ENCODE measurements at regions not wholly inside any gene's neighbourhood (a gene's known extent, or its start where the extent isn't known, plus 50 kb on each side); places are given as distances from the start of the nearest gene placed in this dataset.

DNA sequence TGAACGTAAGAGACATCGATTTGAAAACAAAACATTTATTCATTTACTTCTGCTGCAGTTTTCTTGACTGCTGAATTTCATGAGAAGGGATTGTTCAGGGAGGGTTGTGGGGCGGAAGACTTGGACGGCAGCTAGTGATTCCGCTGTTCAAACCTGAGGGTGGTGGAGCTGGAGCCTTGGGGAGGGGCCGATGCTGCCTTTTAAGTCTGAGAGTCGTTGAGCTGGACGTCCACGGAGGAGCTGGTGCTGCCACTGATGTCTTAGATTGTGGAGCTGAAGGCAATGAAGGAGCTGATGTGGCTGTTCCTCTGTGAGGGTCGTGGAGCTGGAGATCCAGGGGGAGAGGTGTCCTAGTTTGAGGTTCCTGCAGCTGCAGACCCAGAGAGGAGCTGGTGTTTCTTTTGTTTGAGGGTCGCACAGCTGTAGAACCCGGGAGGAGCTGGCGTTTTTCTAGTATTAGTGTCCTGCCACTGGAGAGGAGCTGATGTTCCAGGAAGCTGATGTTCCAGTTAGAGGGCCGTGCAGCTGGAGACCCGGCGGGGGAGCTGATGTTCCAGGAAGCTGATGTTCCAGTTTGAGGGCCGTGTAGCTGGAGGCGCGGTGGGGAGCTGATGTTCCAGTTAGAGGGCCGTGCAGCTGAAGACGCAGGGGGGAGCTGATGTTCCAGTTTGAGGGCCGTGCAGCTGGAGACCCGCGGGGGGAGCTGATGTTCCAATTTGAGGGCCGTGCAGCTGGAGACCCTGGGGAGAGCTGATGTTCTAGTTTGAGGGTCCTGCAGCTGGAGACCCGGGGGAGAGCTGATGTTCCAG is 150.9 kb downstream of the RTP5 start:
- Histone ChIP-seq H3K27ac (ENCODE audit: low read depth, low read length) (no peak overlapping the region), H3K9ac (ENCODE audit: low read length) (no peak overlapping the region)

DNA sequence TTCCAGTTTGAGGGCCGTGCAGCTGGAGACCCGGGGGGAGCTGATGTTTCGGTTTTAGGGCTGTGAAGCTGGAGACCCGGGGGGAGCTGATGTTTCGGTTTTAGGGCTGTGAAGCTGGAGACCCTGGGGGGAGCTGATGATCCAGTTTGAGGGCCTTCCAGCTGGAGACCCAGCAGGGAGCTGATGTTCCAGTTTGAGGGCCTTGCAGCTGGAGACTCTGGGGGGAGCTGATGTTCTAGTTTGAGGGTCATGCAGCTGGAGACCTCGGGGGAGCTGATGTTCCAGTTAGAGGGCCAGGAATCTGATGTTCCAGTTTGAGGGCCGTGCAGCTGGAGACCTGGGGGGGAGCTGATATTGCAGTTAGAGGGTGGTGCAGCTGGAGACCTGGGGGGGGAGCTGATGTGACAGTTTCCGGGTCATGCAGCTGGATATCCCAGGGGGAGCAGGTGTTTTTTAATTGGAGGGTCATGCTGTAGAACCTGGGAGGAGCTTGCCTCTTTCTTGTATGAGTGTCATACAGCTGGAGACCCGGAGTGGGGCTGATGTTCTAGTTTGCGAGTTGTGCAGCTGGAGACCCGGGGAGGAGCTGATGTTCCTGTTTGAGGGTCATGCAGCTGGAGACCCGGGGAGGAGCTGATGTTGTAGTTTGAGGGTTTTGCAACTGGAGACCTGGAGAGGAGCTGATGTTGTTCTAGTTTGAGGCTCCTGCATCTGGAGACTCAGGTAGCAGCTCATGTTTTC is 153.2 kb downstream of the RTP5 start:
- Histone ChIP-seq H3K36me3 (ENCODE audit: control insufficient read depth, insufficient read depth, low read length) (no peaks in the 10 kb centered on the region), H3K4me1 (ENCODE audit: control insufficient read depth, insufficient read depth, low read length) (no peaks in the 10 kb centered on the region), H3K27me3 (ENCODE audit: control insufficient read depth, insufficient read depth, low read length) (peaks cover 4% of the 10 kb centered on the region), H3K27ac (ENCODE audit: low read depth, low read length) (no peak overlapping the region), H3K4me3 (ENCODE audit: low read length) (no peak overlapping the region), H3K9ac (ENCODE audit: low read length) (no peak overlapping the region)

More for the DNA sequence above, 150.9 kb downstream of the RTP5 start:
- Histone ChIP-seq H3K4me1 (ENCODE audit: control insufficient read depth, insufficient read depth, low read length) (no peaks in the 10 kb centered on the region), H3K36me3 (ENCODE audit: control insufficient read depth, insufficient read depth, low read length) (no peaks in the 10 kb centered on the region), H3K4me3 (ENCODE audit: low read length) (no peak overlapping the region), H3K27me3 (ENCODE audit: control insufficient read depth, insufficient read depth, low read length) (peaks cover 4% of the 10 kb centered on the region)

- H3K9ac ChIP-seq (ENCODE audit: low read length): no peak overlapping the region
- no peaks in the 10 kb centered on the region for H3K36me3 ChIP-seq (ENCODE audit: control insufficient read depth, insufficient read depth, low read length)
- H3K4me3 ChIP-seq (ENCODE audit: low read length): no peak overlapping the region
- H3K4me1 ChIP-seq (ENCODE audit: control insufficient read depth, insufficient read depth, low read length): no peaks in the 10 kb centered on the region
- peaks cover 4% of the 10 kb centered on the region for H3K27me3 ChIP-seq (ENCODE audit: control insufficient read depth, insufficient read depth, low read length)
- no peak overlapping the region for H3K27ac ChIP-seq (ENCODE audit: low read depth, low read length)
Measured at GRCh38 chr2:242024751-242025355, 155.3 kb downstream of the RTP5 start.

GRCh38 chr2:242027676-242028450 is 158.3 kb downstream of the RTP5 start:
- H3K4me1 ChIP-seq (ENCODE audit: control insufficient read depth, insufficient read depth, low read length): no peaks in the 10 kb centered on the region
- H3K27ac ChIP-seq (ENCODE audit: low read depth, low read length): no peak overlapping the region
- H3K9ac ChIP-seq (ENCODE audit: low read length): no peak overlapping the region
- H3K27me3 ChIP-seq (ENCODE audit: control insufficient read depth, insufficient read depth, low read length): peaks cover 4% of the 10 kb centered on the region
- H3K4me3 ChIP-seq (ENCODE audit: low read length): no peak overlapping the region
- no peaks in the 10 kb centered on the region for H3K36me3 ChIP-seq (ENCODE audit: control insufficient read depth, insufficient read depth, low read length)

- no peaks in the 10 kb centered on the region for H3K36me3 ChIP-seq (ENCODE audit: control insufficient read depth, insufficient read depth, low read length)
- no peak overlapping the region for H3K9ac ChIP-seq (ENCODE audit: low read length)
- no peaks in the 10 kb centered on the region for H3K4me1 ChIP-seq (ENCODE audit: control insufficient read depth, insufficient read depth, low read length)
- no peak overlapping the region for H3K27ac ChIP-seq (ENCODE audit: low read depth, low read length)
- H3K4me3 ChIP-seq (ENCODE audit: low read length): no peak overlapping the region
- peaks cover 4% of the 10 kb centered on the region for H3K27me3 ChIP-seq (ENCODE audit: control insufficient read depth, insufficient read depth, low read length)
Measured at GRCh38 chr2:242029422-242030225, 160.1 kb downstream of the RTP5 start.

DNA sequence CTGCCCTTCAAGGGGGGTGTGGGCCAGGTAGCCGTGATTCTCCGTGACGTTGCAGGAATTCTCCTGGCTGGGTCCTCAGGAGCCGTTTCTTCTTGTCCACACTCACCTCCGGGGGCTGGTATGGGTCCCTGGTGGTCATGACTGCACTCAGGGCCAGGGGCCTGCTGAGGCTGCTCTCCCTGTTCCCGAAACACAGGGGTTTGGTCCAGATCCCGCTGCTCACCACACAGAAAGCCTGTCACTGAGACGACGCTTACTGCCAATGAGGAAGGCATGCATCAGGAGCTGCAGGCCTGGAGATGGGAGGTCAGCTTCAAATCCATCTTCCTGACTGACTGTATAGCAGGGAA is 160.7 kb downstream of the RTP5 start:
- no peaks in the 10 kb centered on the region for H3K36me3 ChIP-seq (ENCODE audit: control insufficient read depth, insufficient read depth, low read length)
- H3K27ac ChIP-seq (ENCODE audit: low read depth, low read length): no peak overlapping the region
- no peak overlapping the region for H3K9ac ChIP-seq (ENCODE audit: low read length)
- no peaks in the 10 kb centered on the region for H3K27me3 ChIP-seq (ENCODE audit: control insufficient read depth, insufficient read depth, low read length)
- H3K4me3 ChIP-seq (ENCODE audit: low read length): no peak overlapping the region
- H3K4me1 ChIP-seq (ENCODE audit: control insufficient read depth, insufficient read depth, low read length): no peaks in the 10 kb centered on the region

GRCh38 chr2:242030858-242031257 is 161.3 kb downstream of the RTP5 start:
- Histone ChIP-seq H3K4me3 (ENCODE audit: low read length) (no peak overlapping the region), H3K4me1 (ENCODE audit: control insufficient read depth, insufficient read depth, low read length) (no peaks in the 10 kb centered on the region), H3K27me3 (ENCODE audit: control insufficient read depth, insufficient read depth, low read length) (no peaks in the 10 kb centered on the region), H3K9ac (ENCODE audit: low read length) (no peak overlapping the region), H3K36me3 (ENCODE audit: control insufficient read depth, insufficient read depth, low read length) (no peaks in the 10 kb centered on the region), H3K27ac (ENCODE audit: low read depth, low read length) (no peak overlapping the region)

GRCh38 chr2:242031481-242032019 is 162.0 kb downstream of the RTP5 start:
- H3K36me3 ChIP-seq (ENCODE audit: control insufficient read depth, insufficient read depth, low read length): no peaks in the 10 kb centered on the region
- no peak overlapping the region for H3K9ac ChIP-seq (ENCODE audit: low read length)
- no peak overlapping the region for H3K27ac ChIP-seq (ENCODE audit: low read depth, low read length)
- peaks cover 1% of the 10 kb centered on the region for H3K27me3 ChIP-seq (ENCODE audit: control insufficient read depth, insufficient read depth, low read length)
- H3K4me3 ChIP-seq (ENCODE audit: low read length): no peak overlapping the region
- H3K4me1 ChIP-seq (ENCODE audit: control insufficient read depth, insufficient read depth, low read length): no peaks in the 10 kb centered on the region

- H3K9ac ChIP-seq (ENCODE audit: low read length): no peak overlapping the region
- H3K4me1 ChIP-seq (ENCODE audit: control insufficient read depth, insufficient read depth, low read length): no peaks in the 10 kb centered on the region
- no peak overlapping the region for H3K4me3 ChIP-seq (ENCODE audit: low read length)
- H3K36me3 ChIP-seq (ENCODE audit: control insufficient read depth, insufficient read depth, low read length): no peaks in the 10 kb centered on the region
- peaks cover 2% of the 10 kb centered on the region for H3K27me3 ChIP-seq (ENCODE audit: control insufficient read depth, insufficient read depth, low read length)
- H3K27ac ChIP-seq (ENCODE audit: low read depth, low read length): no peak overlapping the region
Measured at GRCh38 chr2:242032780-242033656, 163.5 kb downstream of the RTP5 start.

DNA sequence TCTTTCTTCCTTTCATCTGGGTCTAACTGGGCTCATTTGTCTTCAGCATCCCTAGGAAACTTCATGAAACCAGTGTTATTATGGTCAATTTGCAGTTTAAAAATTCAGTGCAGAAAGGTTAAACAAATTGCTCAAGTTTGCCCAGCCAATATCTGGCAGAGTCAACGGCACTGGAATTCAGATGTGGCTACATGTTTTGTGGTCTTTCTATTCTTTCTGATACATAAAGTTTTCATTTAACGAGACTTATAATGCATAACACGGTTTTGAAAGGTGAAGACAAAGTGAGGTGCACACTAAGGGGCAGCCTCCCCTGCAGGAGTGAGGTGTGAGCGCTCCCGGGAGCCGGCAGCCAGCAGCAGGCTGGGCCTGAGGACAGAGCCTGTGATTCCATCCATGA is 164.6 kb downstream of the RTP5 start:
- H3K4me1 ChIP-seq (ENCODE audit: control insufficient read depth, insufficient read depth, low read length): no peaks in the 10 kb centered on the region
- no peak overlapping the region for H3K4me3 ChIP-seq (ENCODE audit: low read length)
- no peaks in the 10 kb centered on the region for H3K36me3 ChIP-seq (ENCODE audit: control insufficient read depth, insufficient read depth, low read length)
- H3K27me3 ChIP-seq (ENCODE audit: control insufficient read depth, insufficient read depth, low read length): peaks cover 2% of the 10 kb centered on the region
- no peak overlapping the region for H3K27ac ChIP-seq (ENCODE audit: low read depth, low read length)
- H3K9ac ChIP-seq (ENCODE audit: low read length): no peak overlapping the region
